IMR-90 (cell line): ENCODE measurements at regions not wholly inside any gene's neighbourhood (a gene's known extent, or its start where the extent isn't known, plus 50 kb on each side); places are given as distances from the start of the nearest gene placed in this dataset.

Experiments used
- ATAC-seq: fragments of 200-7000 bp; cut with Tn5 transposase; 2 replicates; pipeline ENCODE4 v1.9.1; 2020; ENCODE audit warnings: low read depth, mild to moderate bottlenecking, moderate library complexity
- BruUV-seq: library from RNA; stranded (reverse); fragments of 400-500 nt; replicated peaks from 2 replicates; lab custom pipeline; 2021; lab: Mats Ljungman, UMichigan
- CTCF ChIA-PET: fragments of 300-600 bp; formaldehyde crosslinking; extraction: SDS; loops from one replicate; lab custom pipeline; 2021; ENCODE audit warnings: antibody characterized with exemption; lab: Yijun Ruan, JAX
- POLR2A ChIA-PET: fragments of 300-600 bp; sonication (Branson Sonifier 250); formaldehyde crosslinking; loops from one replicate; lab custom pipeline; 2022; ENCODE audit warnings: antibody characterized with exemption; ENCODE audit not compliant: unreplicated experiment; lab: Charles Lee
- DNase-seq: peaks from one replicate; pipeline ENCODE4 v3.0.0; 2013
- H2AFZ ChIP-seq: replicated peaks from 2 replicates; pipeline ENCODE3; 2013; ENCODE audit warnings: low read length, mild to moderate bottlenecking; ENCODE audit not compliant: poor library complexity
- H2AK5ac ChIP-seq: 2 replicates; pipeline ENCODE4 v1.6.1; 2013; ENCODE audit warnings: low read depth, low read length, inconsistent platforms
- H2AK9ac ChIP-seq: replicated peaks from 2 replicates; pipeline ENCODE3; 2013; ENCODE audit warnings: mild to moderate bottlenecking, low read depth, low read length, moderate library complexity; ENCODE audit not compliant: poor library complexity
- H2BK120ac ChIP-seq: 2 replicates; pipeline ENCODE4 v1.6.1; 2013; ENCODE audit warnings: low read depth, low read length, inconsistent platforms
- H2BK15ac ChIP-seq: 3 replicates; pipeline ENCODE4 v1.6.1; 2013; ENCODE audit warnings: low read depth, low read length, inconsistent platforms
- H2BK20ac ChIP-seq: 2 replicates; pipeline ENCODE4 v1.6.1; 2013; ENCODE audit warnings: low read depth, mild to moderate bottlenecking, inconsistent platforms, low read length, moderate library complexity
- H2BK5ac ChIP-seq: 2 replicates; pipeline ENCODE4 v1.6.1; 2013; ENCODE audit warnings: mild to moderate bottlenecking, low read depth, low read length, inconsistent platforms; ENCODE audit not compliant: poor library complexity, severe bottlenecking
- H3K14ac ChIP-seq: replicated peaks from 2 replicates; pipeline ENCODE4 v1.6.1; 2013; ENCODE audit warnings: low read depth, low read length, inconsistent platforms
- H3K18ac ChIP-seq: 2 replicates; pipeline ENCODE4 v1.6.1; 2013; ENCODE audit warnings: low read depth, low read length, control low read depth
- H3K23ac ChIP-seq: 2 replicates; pipeline ENCODE4 v1.6.1; 2013; ENCODE audit warnings: low read depth, low read length, inconsistent platforms
- H3K27ac ChIP-seq: 2 replicates; pipeline ENCODE4 v1.5.1; 2013; ENCODE audit warnings: mild to moderate bottlenecking, control low read depth, low read length; ENCODE audit not compliant: insufficient read depth
- H3K27me3 ChIP-seq: 2 replicates; pipeline ENCODE4 v1.6.1; 2013; ENCODE audit warnings: low read length; ENCODE audit not compliant: control insufficient read depth, insufficient read depth
- H3K36me3 ChIP-seq: 2 replicates; pipeline ENCODE4 v1.6.1; 2013; ENCODE audit warnings: low read length, mixed read lengths; ENCODE audit not compliant: control insufficient read depth, insufficient read depth
- H3K4ac ChIP-seq: 2 replicates; pipeline ENCODE4 v1.6.1; 2013; ENCODE audit warnings: low read depth, low read length, inconsistent platforms
- H3K4me1 ChIP-seq: 2 replicates; pipeline ENCODE4 v1.6.1; 2013; ENCODE audit warnings: low read length, mixed read lengths; ENCODE audit not compliant: control insufficient read depth, insufficient read depth
- H3K4me2 ChIP-seq: 2 replicates; pipeline ENCODE4 v1.6.1; 2013; ENCODE audit warnings: low read depth, mild to moderate bottlenecking, control low read depth, low read length, moderate library complexity
- H3K4me3 ChIP-seq: 2 replicates; pipeline ENCODE4 v1.5.1; 2013; ENCODE audit warnings: low read depth, mild to moderate bottlenecking, control low read depth, low read length, moderate library complexity; ENCODE audit not compliant: insufficient read depth
- H3K56ac ChIP-seq: 2 replicates; pipeline ENCODE4 v1.6.1; 2013; ENCODE audit warnings: low read length, inconsistent platforms; ENCODE audit not compliant: insufficient read depth; ENCODE audit errors: extremely low read depth
- H3K79me1 ChIP-seq, 2 experiments: 2 replicates each; pipeline ENCODE4 v1.6.1; 2013; ENCODE audit warnings: low read length in 2 of 2, inconsistent platforms in 1 of 2, low read depth in 1 of 2
- H3K9ac ChIP-seq: 2 replicates; pipeline ENCODE4 v1.6.1; 2013; ENCODE audit warnings: low read depth, low read length, control low read depth
- H3K9me1 ChIP-seq: 2 replicates; pipeline ENCODE4 v1.6.1; 2013; ENCODE audit warnings: low read length, inconsistent platforms; ENCODE audit not compliant: insufficient read depth
- H3K9me3 ChIP-seq: 2 replicates; pipeline ENCODE4 v1.6.1; 2013; ENCODE audit warnings: low read length; ENCODE audit not compliant: control insufficient read depth, insufficient read depth
- H4K20me1 ChIP-seq: 2 replicates; pipeline ENCODE4 v1.6.1; 2013; ENCODE audit warnings: low read length, inconsistent platforms; ENCODE audit not compliant: insufficient read depth
- H4K5ac ChIP-seq: 2 replicates; pipeline ENCODE4 v1.6.1; 2013; ENCODE audit warnings: mild to moderate bottlenecking, low read depth, low read length, control low read depth
- H4K8ac ChIP-seq, 2 experiments: 2 replicates each; pipeline ENCODE4 v1.6.1; 2013; ENCODE audit warnings: low read depth in 2 of 2, low read length in 2 of 2, control low read depth in 1 of 2, inconsistent platforms in 1 of 2
- H4K91ac ChIP-seq: 2 replicates; pipeline ENCODE4 v1.6.1; 2013; ENCODE audit warnings: low read depth, low read length, inconsistent platforms; ENCODE audit not compliant: insufficient read depth
- BHLHE40 ChIP-seq: fragments of 150-350 bp; IDR thresholded peaks from 2 replicates; pipeline ENCODE4 v1.6.1; 2016; ENCODE audit warnings: mild to moderate bottlenecking, low read depth, low read length
- CEBPB ChIP-seq: IDR thresholded peaks from 2 replicates; pipeline ENCODE4 v1.6.1; 2012; ENCODE audit warnings: low read depth, low read length, improper control_type of control experiment
- CTCF ChIP-seq: conservative IDR thresholded peaks from 2 replicates; pipeline ENCODE4 v1.5.1; 2012; ENCODE audit warnings: mild to moderate bottlenecking, low read depth, low read length, improper control_type of control experiment
- ELK1 ChIP-seq: fragments of 150-350 bp; IDR thresholded peaks from 2 replicates; pipeline ENCODE4 v1.6.1; 2016; ENCODE audit warnings: low read depth, mild to moderate bottlenecking, low read length, moderate library complexity, borderline replicate concordance
- MAFK ChIP-seq: IDR thresholded peaks from 2 replicates; pipeline ENCODE4 v1.6.1; 2012; ENCODE audit warnings: low read depth, low read length, improper control_type of control experiment
- MAZ ChIP-seq: IDR thresholded peaks from 2 replicates; pipeline ENCODE4 v1.6.1; 2012; ENCODE audit warnings: low read depth, mild to moderate bottlenecking, low read length, improper control_type of control experiment, moderate library complexity, borderline replicate concordance
- USF2 ChIP-seq: fragments of 150-350 bp; IDR thresholded peaks from 2 replicates; pipeline ENCODE4 v1.6.1; 2017; ENCODE audit warnings: mild to moderate bottlenecking, antibody characterized with exemption, low read length, low read depth
- WGBS, 2 experiments: methylation state at CpG; one replicate each; pipeline versions ENCODE4 v1.1.5 to v1.1.7; 2013; ENCODE audit warnings: missing lambda C conversion rate in 2 of 2; ENCODE audit not compliant: insufficient read length in 1 of 2; ENCODE audit errors: extremely low coverage in 2 of 2; 5-methylcytosine and 5-hydroxymethylcytosine counted together
- dilution Hi-C: fragments of 300-500 bp; cut with HindIII; formaldehyde crosslinking; loops from one replicate; pipeline ENCODE4 v1.14.3; 2018; ENCODE audit warnings: low sequenced_read_pairs; ENCODE audit not compliant: unreplicated experiment
- in situ Hi-C: fragments of 300-500 bp; cut with MboI; formaldehyde crosslinking; loops from 3 replicates; pipeline ENCODE4 v1.14.3; 2019; ENCODE audit warnings: low sequenced_read_pairs, inconsistent platforms, mixed read lengths
- intact Hi-C: fragments of 100-400 bp; cut with micrococcal nuclease; formaldehyde crosslinking; loops from 2 replicates; pipeline ENCODE4 v1.10.0; 2022

GRCh38 chr7:20033621-20034400, 183.4 kb downstream of the MACC1 start:
- Histone ChIP-seq H3K14ac (no peak overlapping the region), H4K8ac (no peak overlapping the region), H2AK9ac (no peak overlapping the region), H3K36me3 (no peaks in the 10 kb centered on the region), H3K4me1 (0 out of 2 replicates have a peak, but pooled peaks cover 1% of the 10 kb centered on the region), H2BK20ac (no peak overlapping the region), H3K23ac (peak overlapping the region; percentile 10; the same call in 1 of the 2 replicates), H2BK15ac (no peak overlapping the region), H3K56ac (no peak overlapping the region), H3K27ac (no peak overlapping the region), H2AFZ (no peak overlapping the region), H4K20me1 (no peaks in the 10 kb centered on the region), H3K4me2 (no peak overlapping the region; the same call in 1 of the 2 replicates), H3K9ac (no peak overlapping the region), H3K9me1 (no peaks in the 10 kb centered on the region), H4K91ac (no peak overlapping the region), H2AK5ac (no peak overlapping the region), H3K4me3 (no peak overlapping the region), H3K9me3 (no peaks in the 10 kb centered on the region), H2BK120ac (no peak overlapping the region; the same call in 1 of the 2 replicates), H3K27me3 (no peaks in the 10 kb centered on the region), H3K79me1 (no peaks in the 10 kb centered on the region), H2BK5ac (peak overlapping the region; percentile 24), H3K4ac (no peak overlapping the region), H3K18ac (no peak overlapping the region), H4K5ac (no peak overlapping the region)
- dilution Hi-C loops (no loop called here), intact Hi-C loops (no loop called here), in situ Hi-C loops (no loop called here)
- BruUV-seq, result no TSS peak
- CTCF ChIA-PET, result no interaction called here
- POLR2A ChIA-PET, result no interaction called here
- peak; percentile 49 for ATAC-seq
- TF ChIP-seq MAFK (no peak), ELK1 (no peak), CEBPB (peak; percentile 57), BHLHE40 (no peak), CTCF (no peak), USF2 (no peak), MAZ (no peak)
- peak; percentile 73 for DNase-seq
- no CpG with 5 or more reads among the region's 4 CpGs for WGBS, 2 experiments
